ENCODE measurements at regions not wholly inside any gene's neighbourhood (a gene's known extent, or its start where the extent isn't known, plus 50 kb on each side); places are given as distances from the start of the nearest gene placed in this dataset.

- in situ Hi-C loops (cut with HindIII; ENCODE audit: low sequenced_read_pairs): no loop called here
Measured at GRCh38 chr10:117710181-117710798, 167.7 kb downstream of the EMX2 start.

- in situ Hi-C loops (cut with HindIII; ENCODE audit: low sequenced_read_pairs): no loop called here
Measured at GRCh38 chr10:117716889-117717288, 174.3 kb downstream of the EMX2 start.

DNA sequence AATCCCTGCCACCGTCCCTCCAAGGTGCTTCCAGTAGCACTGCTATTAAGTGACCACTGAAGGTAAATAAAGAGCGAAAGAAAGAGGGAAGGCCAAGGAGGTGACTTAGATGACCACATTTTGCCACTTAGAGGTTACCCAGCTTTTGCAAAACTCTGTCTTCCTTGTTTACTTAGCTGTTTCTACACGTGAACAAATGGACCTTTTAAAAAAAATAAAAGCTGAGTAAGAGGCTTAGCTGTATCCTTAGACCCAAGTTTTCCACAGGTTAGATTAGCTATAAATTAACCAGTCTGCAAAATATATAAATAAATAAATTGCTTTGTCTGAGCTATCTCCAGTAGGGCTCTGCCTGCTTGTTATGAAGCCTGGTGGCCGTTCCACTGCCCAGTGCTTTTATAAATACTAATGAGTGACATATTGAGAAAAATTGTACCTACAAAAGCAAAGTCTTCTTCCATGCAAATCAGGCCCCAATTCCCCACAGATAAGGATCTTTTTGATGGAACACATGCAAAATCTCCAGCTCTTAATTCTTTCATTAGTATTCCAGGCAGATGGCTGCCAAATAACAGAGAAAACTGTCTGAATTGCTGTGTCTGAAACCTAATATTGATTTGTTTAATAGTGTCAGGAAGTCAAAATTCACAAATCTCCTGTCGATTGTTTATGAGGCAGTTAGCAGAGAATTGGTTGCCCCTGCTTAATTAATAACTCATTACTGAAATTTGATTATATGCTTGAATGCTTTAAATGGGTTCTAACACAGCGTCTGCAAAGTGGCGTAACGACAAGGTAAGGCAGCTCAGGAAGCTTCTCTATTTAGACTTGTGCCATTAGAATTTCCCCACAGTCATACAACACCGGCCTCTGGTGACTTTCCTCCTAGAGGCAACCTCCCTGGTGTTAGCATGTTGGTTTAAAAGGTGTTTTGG, 176.7 kb downstream of the EMX2 start:
- in situ Hi-C loops (cut with HindIII; ENCODE audit: low sequenced_read_pairs): no loop called here

GRCh38 chr10:117720931-117721835, 178.6 kb downstream of the EMX2 start:
- in situ Hi-C loops (cut with HindIII; ENCODE audit: low sequenced_read_pairs): no loop called here

- in situ Hi-C loops (cut with HindIII; ENCODE audit: low sequenced_read_pairs): no loop called here
Measured at GRCh38 chr10:117721873-117722272, 179.3 kb downstream of the EMX2 start.

- in situ Hi-C loops (cut with HindIII; ENCODE audit: low sequenced_read_pairs): no loop called here
Measured at GRCh38 chr10:117723343-117723742, 180.8 kb downstream of the EMX2 start.

DNA sequence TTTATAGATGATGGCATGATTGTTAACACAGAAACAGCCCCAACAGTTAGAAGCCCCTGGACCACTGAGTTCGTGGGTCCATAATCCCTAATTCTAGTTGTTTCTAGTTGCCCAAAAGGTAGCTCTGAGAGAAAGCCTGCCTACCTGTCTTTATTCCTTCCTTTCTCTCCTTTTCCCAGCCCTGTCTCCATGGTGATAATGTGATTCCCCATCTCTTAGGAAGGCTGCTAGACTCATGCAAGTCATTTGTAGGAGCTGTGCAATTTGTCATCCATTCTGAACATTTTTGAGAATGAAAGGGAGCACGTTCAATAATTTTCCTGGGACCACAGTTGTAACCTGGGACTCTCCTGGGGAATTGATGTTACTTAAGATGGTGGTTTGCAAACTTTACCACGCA, 183.4 kb downstream of the EMX2 start:
- in situ Hi-C loops (cut with HindIII; ENCODE audit: low sequenced_read_pairs): no loop called here

- in situ Hi-C loops (cut with HindIII; ENCODE audit: low sequenced_read_pairs): no loop called here
Measured at GRCh38 chr10:117726596-117727295, 184.2 kb downstream of the EMX2 start.

DNA sequence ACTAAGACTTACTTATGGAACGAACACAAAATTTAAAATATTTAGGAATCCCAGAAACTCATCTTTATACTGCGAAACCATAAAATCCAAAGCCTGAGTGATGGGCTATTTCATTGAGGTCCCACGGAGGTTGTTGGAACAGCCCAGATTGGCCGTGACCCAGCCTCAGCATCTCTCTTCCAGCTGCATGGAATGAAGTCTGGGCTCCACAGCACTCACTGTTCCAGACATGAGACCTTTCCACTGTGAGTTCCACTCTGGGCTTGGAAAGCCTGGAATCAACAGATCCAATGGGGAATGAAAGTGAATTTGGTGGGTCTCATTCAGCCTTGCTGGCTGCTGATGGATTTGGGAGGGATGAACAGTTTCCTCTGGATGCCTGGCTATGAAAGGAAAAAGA, 184.9 kb downstream of the EMX2 start:
- in situ Hi-C loops (cut with HindIII; ENCODE audit: low sequenced_read_pairs): no loop called here

DNA sequence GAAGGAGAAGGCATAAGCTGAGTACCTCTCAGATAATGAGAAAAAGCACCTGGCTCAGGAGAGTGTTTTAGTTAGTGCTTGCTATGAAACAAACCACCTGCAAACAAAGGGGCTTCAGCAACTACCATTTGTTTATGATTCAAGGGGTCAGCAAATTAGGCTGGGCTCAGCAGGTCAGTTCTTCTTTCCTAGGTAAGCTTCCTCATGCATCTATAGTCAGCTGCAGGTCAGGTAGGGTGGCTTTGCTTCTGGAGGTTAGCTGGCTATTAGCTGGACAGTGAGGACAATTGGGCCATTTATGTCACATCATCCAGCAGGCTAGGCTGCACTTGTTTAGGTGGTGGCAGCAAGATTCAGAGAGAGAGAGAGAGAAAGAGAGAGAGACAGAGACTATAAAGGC, 185.5 kb downstream of the EMX2 start:
- in situ Hi-C loops (cut with HindIII; ENCODE audit: low sequenced_read_pairs): no loop called here

DNA sequence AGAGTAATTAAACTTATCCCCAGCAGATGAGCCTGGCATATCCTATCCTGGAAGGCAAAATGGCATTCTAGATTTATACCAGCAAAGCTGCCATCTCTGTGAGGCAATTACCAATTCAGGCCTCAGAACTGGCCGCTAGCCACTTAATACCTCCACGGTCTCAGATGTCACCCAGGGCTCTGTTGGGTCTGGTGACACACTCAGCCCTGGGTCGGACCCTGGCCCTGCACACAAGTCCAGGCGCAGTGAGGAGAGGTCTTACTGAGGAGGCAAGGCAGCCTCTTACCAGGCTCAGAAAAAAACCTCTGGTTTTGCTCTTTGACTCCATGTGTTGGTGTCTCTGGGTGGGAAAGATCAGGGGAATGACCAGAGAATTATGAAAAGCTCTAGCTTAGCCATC, 186.6 kb downstream of the EMX2 start:
- in situ Hi-C loops (cut with HindIII; ENCODE audit: low sequenced_read_pairs): no loop called here

DNA sequence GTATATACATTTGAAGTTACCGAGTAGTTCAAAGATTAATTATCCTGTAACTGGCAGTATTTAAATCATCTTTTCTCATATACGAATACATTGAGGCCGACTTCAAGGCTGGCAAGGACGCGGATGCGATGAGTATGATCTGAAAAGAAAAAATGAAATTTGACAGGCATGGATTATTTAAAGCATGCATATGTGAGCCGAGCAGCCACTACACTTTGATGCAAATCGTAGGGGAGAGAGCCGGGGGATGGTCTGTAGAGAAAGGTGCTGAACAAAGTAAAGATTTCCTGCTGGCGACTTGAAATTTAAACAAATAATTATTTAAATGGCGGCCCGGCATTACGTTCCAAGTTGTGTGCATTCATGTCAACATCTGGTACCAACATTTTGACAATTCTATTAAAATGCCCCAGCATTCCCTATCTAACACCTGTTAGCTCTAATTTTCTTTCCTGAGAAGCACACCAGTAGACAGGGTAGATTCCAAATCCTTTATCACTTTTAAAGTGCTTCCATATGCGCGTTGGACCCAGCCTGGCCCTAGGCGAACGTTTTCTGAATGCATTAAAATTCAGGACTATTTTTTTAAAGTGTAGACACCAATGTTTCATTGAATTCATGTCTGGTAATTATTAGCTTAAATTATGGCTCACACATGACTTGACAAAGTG, 188.7 kb downstream of the EMX2 start:
- in situ Hi-C loops (cut with HindIII; ENCODE audit: low sequenced_read_pairs): no loop called here

DNA sequence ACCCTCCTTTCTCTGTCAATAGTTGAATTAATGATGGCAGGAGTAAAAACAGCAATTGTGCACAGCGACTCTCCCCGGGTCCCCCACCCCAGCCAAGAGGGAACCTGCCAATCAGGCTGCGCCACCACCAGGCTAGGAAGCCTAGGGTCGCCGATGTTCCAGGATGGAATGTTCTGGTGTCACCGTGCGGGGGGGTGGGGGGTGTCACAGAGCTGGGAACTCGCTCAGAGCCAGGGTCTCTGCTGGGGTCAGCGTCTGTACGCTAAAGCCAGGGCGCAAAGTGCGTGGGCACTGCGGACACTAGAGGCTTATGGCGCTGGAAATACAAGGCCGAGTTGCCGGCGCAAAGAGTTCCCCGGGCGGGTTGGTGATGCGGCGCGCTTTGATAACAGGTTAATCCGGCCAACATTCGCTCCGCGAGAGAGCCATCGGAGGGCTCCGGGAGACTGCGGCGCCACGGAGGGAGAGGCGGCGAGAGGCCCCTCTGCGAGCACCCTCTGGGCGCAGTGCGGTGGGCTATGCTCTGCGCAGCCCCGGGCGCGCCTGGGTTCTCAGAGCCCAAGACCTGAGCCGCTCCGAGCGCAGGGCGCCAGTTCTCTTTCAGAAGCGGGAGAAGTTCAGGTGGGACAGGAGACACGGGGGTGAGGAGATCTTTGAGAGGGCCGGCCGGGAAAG, 192.3 kb downstream of the EMX2 start:
- in situ Hi-C loops (cut with HindIII; ENCODE audit: low sequenced_read_pairs): no loop called here

DNA sequence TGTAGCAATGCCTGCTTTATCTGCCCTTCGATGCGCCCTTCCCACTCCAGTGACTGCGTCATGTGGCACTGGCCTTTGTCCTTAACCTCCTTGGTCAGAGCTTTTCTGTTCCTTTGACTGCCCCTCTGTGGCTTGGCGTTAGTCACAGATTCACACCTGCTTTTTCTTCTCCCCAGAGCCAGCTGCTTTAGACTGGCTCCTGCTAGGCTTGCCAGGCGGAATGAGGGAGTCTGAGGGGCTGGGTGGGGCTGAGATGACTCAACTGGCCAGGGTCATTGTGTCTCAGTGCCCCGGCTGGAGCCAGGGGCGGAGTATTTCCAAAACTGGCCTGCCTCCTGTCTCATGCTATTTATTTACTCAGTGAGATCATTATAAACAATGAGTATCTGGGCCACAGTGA, 194.1 kb downstream of the EMX2 start:
- in situ Hi-C loops (cut with HindIII; ENCODE audit: low sequenced_read_pairs): no loop called here

DNA sequence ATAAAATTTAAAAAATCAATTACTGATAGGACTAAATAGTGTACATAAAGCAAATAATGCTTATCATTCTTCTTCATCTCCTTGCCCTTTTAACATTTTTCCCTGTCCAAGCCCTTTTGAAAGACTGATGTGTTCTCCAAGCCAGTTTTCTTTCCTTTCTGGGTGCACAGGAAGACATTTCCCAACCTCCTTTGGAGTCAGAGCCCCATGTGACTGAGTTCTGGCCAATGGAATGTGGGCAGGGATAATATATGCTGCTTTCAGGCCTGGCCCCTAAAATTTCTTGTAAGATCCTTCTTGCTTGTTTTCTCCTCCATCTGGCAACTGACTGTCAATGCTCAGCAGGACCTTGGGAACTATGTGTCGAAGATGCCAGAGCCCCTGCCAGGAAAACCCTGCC, 197.5 kb downstream of the EMX2 start:
- in situ Hi-C loops (cut with HindIII; ENCODE audit: low sequenced_read_pairs): no loop called here

DNA sequence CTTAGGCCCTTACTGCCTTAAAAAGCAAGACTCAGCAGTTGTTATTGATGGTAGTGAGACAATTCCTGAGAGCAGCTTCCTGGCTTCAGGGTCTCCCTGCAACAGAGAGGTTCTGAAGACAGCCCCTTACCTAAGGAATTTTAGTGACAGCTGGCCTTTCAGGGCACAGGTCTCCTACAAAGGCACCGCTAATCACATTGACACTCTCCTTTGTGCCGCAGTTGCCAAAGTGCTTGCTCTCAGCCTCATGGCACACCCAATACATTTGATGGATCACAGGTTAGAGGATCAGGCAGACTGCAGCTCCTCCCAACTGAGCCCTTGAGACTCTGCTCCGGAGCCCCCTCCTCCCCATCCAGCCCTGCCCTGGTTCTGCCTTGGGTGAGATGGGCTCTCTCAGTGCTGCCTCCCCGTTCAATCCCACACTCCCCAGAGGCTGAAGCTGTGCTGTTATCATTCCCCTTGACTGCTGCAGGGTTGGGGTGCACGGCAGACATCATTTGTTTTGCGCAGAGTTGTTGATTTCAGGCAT, 198.2 kb downstream of the EMX2 start:
- in situ Hi-C loops (cut with HindIII; ENCODE audit: low sequenced_read_pairs): no loop called here

- in situ Hi-C loops (cut with HindIII; ENCODE audit: low sequenced_read_pairs): no loop called here
Measured at GRCh38 chr10:117741524-117741923, 199.0 kb downstream of the EMX2 start.

GRCh38 chr10:117743509-117743908, 201.0 kb downstream of the EMX2 start:
- in situ Hi-C loops (cut with HindIII; ENCODE audit: low sequenced_read_pairs): no loop called here

DNA sequence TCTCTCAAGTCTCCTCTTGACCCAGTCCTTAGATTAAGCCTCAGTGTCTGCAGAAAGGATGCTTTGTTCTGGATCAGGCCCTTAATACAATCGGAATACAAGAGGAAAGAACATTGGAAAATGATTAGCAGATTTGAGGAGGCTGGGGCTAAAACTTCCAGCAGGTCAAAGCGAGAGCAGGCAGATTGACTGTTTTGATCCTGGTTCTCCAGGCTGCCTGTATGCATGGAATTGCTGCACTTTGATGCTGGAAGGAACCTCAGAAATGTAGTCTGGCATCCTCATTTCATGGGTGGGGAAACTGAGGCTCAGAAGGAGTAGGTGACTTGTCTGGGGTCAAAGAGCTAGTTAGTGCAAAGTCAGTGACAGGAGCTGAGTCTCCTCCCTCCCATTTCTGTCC, 202.8 kb downstream of the EMX2 start:
- in situ Hi-C loops (cut with HindIII; ENCODE audit: low sequenced_read_pairs): no loop called here

Data from endothelial cell of hepatic sinusoid (primary cell).